Keratinocyte (primary cell): ENCODE measurements at regions not wholly inside any gene's neighbourhood (a gene's known extent, or its start where the extent isn't known, plus 50 kb on each side); places are given as distances from the start of the nearest gene placed in this dataset.

Experiments used
- CTCF ChIP-seq, 3 experiments: IDR thresholded peaks in 1 of 3; conservative IDR thresholded peaks in 1 of 3; optimal IDR thresholded peaks in 1 of 3; 2 replicates in 2 of 3; 3 replicates in 1 of 3; pipeline versions ENCODE3 to v1.5.1; 2011; ENCODE audit warnings: low read length in 3 of 3, mild to moderate bottlenecking in 3 of 3, moderate library complexity in 2 of 3, control low read depth in 1 of 3, inconsistent platforms in 1 of 3; ENCODE audit not compliant: insufficient read depth in 2 of 3; ENCODE audit errors: extremely low read depth in 1 of 3
- EZH2 ChIP-seq: IDR thresholded peaks from one replicate; pipeline ENCODE4 v1.6.1; 2012; ENCODE audit warnings: inconsistent platforms, mild to moderate bottlenecking, low read length, moderate library complexity

GRCh38 chr10:58951087-58951486, 225.4 kb upstream of the PHYHIPL start:
- no peak for TF ChIP-seq CTCF (optimal IDR thresholded peaks at IDR 0.05 in 1 of 3, IDR thresholded peaks at IDR 0.05 in 1 of 3, conservative IDR thresholded peaks at IDR 0.05 in 1 of 3; ENCODE audit: extremely low read depth in 1 of 3, insufficient read depth in 2 of 3, low read length in 3 of 3)
- no peak for TF ChIP-seq EZH2
